GM12873 (cell line): ENCODE measurements at regions not wholly inside any gene's neighbourhood (a gene's known extent, or its start where the extent isn't known, plus 50 kb on each side); places are given as distances from the start of the nearest gene placed in this dataset.

ENCODE experiments used
- TF ChIP-seq, protein P1 (sequence below): IDR thresholded peaks from 2 replicates; pipeline ENCODE4 v1.5.1; 2012; ENCODE audit warnings: low read depth, mild to moderate bottlenecking, moderate library complexity, low read length, control low read depth; ENCODE audit not compliant: insufficient read depth; ENCODE audit errors: missing control alignments

DNA sequence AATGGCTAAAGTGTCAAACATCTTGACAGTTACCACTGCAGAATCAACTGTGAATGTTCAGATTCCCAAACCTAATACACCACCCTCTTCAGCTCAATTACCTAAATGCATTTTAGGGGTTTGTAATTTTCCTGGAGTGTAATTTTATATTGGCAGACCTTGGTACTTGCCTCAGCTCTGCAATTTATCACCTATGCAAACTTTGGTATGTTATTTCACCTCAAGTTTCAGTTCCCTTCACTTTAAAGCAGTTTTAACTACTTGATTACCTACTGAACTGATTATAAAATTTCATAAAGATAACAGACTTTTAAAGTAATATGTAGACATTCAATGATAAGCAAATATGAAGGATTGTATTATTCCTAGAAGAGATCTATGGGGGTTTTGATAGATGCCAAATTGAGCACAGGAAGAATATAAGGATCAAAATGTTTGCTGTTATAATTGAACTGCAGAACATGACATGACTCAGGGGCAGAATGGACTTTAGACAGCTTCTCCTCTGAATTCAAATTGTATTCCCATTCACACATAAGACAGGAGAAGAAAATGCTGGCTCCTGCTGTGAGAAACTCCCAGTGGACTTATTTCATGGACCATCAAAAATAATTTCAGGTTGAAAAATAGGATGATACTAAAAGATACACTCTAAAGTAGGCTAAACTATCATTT is 491.5 kb upstream of the LUZP2 start:
- TF ChIP-seq, protein P1, sequence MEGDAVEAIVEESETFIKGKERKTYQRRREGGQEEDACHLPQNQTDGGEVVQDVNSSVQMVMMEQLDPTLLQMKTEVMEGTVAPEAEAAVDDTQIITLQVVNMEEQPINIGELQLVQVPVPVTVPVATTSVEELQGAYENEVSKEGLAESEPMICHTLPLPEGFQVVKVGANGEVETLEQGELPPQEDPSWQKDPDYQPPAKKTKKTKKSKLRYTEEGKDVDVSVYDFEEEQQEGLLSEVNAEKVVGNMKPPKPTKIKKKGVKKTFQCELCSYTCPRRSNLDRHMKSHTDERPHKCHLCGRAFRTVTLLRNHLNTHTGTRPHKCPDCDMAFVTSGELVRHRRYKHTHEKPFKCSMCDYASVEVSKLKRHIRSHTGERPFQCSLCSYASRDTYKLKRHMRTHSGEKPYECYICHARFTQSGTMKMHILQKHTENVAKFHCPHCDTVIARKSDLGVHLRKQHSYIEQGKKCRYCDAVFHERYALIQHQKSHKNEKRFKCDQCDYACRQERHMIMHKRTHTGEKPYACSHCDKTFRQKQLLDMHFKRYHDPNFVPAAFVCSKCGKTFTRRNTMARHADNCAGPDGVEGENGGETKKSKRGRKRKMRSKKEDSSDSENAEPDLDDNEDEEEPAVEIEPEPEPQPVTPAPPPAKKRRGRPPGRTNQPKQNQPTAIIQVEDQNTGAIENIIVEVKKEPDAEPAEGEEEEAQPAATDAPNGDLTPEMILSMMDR: no peak

DNA sequence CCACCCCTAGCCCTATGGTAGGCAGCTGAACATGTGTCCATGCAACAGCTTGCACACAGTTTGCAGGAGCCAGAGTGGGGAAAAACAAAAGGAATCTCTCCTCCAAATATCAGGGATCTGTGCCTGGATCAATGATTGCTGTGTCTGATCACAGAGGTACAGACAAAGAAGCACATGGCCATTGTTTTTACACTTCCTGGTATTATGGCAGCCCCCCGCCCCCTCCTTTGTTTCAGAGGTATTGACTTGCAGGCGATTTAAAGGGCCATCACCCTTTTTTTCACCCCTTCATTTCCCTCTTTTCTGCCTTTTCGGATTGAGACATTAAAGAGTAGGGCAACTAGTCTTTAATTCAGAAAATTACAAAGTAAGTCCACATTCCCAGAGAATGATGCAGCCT is 453.0 kb upstream of the LUZP2 start:
- TF ChIP-seq, protein P1: no peak

DNA sequence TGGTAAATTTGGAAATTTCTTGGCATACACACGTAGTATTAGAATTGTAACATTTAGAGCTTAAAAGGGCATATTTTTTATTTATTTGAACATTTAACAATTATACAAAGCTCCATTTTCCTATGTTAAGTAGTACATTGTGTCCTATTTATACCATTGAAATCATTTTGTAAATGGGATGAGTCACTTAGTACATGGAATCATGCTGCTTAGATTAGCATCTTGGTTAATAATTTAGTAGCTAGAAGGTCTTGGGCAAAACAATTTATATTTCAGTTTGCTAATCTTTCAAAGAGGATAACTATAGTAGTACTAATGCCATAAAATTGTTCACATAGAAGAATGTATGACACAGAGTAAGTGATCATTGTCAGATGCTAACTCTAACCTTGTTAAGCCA is 450.1 kb upstream of the LUZP2 start:
- TF ChIP-seq, protein P1: no peak

DNA sequence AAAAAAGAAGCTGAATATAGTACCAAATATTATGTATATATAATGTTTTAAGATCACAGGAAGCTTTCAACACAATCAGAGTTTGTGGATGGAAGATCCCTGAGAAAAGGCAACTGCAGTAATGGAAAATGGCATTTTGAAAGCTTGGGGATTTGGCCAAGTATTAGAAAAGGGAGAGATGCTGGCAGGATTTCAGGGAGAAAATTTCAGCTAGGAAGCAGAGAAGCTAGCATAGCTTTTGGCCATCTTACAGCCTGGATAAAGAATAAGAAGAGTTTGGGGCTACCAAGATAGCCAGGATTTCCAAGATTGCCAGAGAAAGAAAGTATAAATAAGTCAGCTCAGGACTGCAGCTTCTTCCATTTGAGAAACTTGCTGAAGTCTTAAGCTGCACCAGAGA is 440.8 kb upstream of the LUZP2 start:
- TF ChIP-seq, protein P1: no peak

DNA sequence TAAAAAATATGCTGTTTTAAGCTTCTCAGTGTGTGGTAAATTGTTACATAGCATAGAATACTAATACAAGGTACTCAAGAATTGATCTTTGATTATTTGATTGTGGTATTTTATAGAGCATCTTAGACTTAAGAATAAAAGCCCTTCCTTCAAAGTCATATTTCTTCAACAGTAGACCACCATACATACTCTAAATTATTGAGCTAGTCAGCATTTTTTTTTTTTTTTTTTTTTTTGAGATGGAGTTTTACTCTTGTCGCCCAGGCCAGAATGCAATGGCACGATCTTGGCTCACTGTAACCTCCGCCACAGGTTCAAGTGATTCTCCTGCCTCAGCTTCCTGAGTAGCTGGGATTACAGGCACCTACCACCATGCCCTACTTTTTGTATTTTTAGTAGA is 436.7 kb upstream of the LUZP2 start:
- TF ChIP-seq, protein P1: no peak

DNA sequence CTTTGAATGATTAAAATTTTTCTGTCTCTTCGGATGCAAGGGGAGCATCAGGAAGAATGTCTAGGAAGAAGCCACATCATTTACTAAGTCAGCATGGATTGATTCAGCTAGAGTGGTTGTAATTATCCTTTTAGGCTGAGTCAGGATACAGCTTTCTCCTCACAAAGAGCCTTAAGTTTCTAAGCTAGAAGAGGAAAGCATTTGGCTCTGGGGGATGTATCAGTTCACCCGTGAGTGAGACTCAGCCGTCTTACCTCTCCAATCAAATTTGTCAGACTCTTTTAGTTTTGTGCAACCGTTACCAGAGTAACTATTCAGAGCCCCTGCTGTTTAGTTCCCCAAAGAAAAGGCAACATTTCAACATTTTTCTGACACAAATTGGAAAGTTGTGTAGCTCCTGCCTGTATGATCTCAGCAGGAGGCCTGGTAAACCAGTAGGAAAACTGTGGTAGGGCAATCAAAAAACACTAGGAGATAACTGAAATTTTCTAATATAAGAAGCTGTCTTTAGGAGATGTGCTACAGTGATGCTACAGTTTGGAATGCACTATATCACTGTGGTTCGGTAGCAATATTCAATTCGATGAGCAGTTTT is 432.4 kb upstream of the LUZP2 start:
- TF ChIP-seq, protein P1: no peak

DNA sequence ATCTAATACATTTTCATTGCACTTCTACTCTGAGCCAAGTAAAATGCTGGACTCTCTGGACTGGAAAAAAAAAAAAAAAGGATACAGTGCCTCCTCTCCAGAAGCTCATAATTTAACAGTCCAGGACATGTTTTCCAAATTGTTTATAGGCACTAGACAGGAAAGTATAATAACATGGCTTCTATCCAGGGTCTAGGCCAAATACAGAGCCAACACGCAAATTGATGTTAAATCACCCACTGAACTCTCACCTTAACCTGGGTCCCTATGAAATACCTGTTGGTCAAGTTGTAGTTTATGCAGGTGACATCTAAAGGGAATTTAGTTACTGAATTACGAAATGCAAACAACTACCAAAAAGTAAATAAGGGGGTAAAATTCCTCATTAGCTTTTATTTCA is 428.7 kb upstream of the LUZP2 start:
- TF ChIP-seq, protein P1: no peak
